NB4 (cell line): ENCODE measurements at regions not wholly inside any gene's neighbourhood (a gene's known extent, or its start where the extent isn't known, plus 50 kb on each side); places are given as distances from the start of the nearest gene placed in this dataset.

ENCODE experiments used
- MYC ChIP-seq: IDR thresholded peaks from 2 replicates; pipeline ENCODE4 v1.6.1; 2011; ENCODE audit warnings: low read depth, low read length
- TF ChIP-seq, protein P1 (sequence below): IDR thresholded peaks from one replicate; pipeline ENCODE4 v1.5.1; 2012; ENCODE audit warnings: low read depth, low read length

DNA sequence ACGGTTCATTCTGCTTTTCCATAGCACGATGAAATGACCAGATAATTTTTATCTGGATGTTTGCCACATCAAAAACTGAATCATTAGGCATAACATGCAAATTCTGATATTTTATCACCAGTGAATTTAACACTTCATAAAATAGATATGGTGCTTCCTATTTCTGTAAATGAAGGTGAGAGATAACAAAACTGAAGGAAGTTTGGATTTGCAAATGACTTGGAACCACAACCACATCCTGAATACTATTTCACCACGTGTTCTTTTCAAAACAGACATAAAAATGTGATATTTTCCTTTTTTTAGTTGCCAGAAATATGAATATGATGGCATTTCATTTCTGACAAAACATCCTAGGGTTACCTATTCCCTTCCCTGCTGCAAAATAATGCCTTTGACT lies 146.1 kb downstream of the EDN1 start:
- TF ChIP-seq, protein P1, sequence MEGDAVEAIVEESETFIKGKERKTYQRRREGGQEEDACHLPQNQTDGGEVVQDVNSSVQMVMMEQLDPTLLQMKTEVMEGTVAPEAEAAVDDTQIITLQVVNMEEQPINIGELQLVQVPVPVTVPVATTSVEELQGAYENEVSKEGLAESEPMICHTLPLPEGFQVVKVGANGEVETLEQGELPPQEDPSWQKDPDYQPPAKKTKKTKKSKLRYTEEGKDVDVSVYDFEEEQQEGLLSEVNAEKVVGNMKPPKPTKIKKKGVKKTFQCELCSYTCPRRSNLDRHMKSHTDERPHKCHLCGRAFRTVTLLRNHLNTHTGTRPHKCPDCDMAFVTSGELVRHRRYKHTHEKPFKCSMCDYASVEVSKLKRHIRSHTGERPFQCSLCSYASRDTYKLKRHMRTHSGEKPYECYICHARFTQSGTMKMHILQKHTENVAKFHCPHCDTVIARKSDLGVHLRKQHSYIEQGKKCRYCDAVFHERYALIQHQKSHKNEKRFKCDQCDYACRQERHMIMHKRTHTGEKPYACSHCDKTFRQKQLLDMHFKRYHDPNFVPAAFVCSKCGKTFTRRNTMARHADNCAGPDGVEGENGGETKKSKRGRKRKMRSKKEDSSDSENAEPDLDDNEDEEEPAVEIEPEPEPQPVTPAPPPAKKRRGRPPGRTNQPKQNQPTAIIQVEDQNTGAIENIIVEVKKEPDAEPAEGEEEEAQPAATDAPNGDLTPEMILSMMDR: no peak
- TF ChIP-seq MYC: no peak
